HepG2 (cell line): ENCODE measurements at regions not wholly inside any gene's neighbourhood (a gene's known extent, or its start where the extent isn't known, plus 50 kb on each side); places are given as distances from the start of the nearest gene placed in this dataset.

Experiments used
- ATAC-seq: fragments of 200-7000 bp; cut with Tn5 transposase; 3 replicates; pipeline ENCODE4 v1.9.1; 2020; ENCODE audit warnings: mild to moderate bottlenecking, moderate library complexity
- BruUV-seq: library from RNA; stranded (reverse); fragments of 400-500 nt; replicated peaks from 2 replicates; lab custom pipeline; 2021; lab: Mats Ljungman, UMichigan
- CTCF ChIA-PET: fragments of 300-600 bp; formaldehyde crosslinking; extraction: SDS; loops from one replicate; lab custom pipeline; 2021; ENCODE audit warnings: low total read pairs, inconsistent platforms, low intra/inter-chr PET ratio; lab: Yijun Ruan, JAX
- POLR2A ChIA-PET: fragments of 350-600 bp; sonication (Branson Sonifier 250); formaldehyde crosslinking; loops from one replicate; lab custom pipeline; 2020; ENCODE audit warnings: antibody characterized with exemption, inconsistent platforms; lab: Yijun Ruan, JAX
- DNase-seq: peaks from one replicate; pipeline ENCODE4 v3.0.0-alpha.2; 2015; ENCODE audit warnings: low spot score
- FAIRE-seq: peaks from 3 replicates; lab custom pipeline; 2011; peaks lifted over from hg19 to GRCh38; lab: Jason Lieb, UNC
- H2AFZ ChIP-seq: one replicate; pipeline ENCODE4 v1.6.1; 2011; ENCODE audit warnings: low read length, inconsistent platforms
- H3K27ac ChIP-seq: fragments of 300-600 bp; 3 replicates; pipeline ENCODE4 v1.8.0; 2011; ENCODE audit warnings: mixed run types, mild to moderate bottlenecking, mixed read lengths, low read length, inconsistent platforms; ENCODE audit not compliant: insufficient read depth; ENCODE audit errors: extremely low read length
- H3K27me3 ChIP-seq, 2 experiments: fragments of 200-600 bp in 1 of 2; 2 replicates in 1 of 2; 3 replicates in 1 of 2; pipeline versions ENCODE4 v1.6.0 to v1.8.0; 2011; ENCODE audit warnings: low read length in 2 of 2, mild to moderate bottlenecking in 2 of 2, moderate library complexity in 2 of 2, inconsistent platforms in 1 of 2; ENCODE audit not compliant: insufficient read depth in 2 of 2, control insufficient read depth in 1 of 2
- H3K36me3 ChIP-seq, 2 experiments: fragments of 200-600 bp in 1 of 2; replicated peaks in 1 of 2; 2 replicates in 1 of 2; 3 replicates in 1 of 2; pipeline versions ENCODE4 v1.5.1 to v1.8.0; 2011; ENCODE audit warnings: low read length in 2 of 2, inconsistent platforms in 1 of 2; ENCODE audit not compliant: insufficient read depth in 2 of 2, control insufficient read depth in 1 of 2
- H3K4me1 ChIP-seq: 2 replicates; pipeline ENCODE4 v1.5.1; 2012; ENCODE audit warnings: low read length, inconsistent platforms; ENCODE audit not compliant: insufficient read depth
- H3K4me2 ChIP-seq: 2 replicates; pipeline ENCODE4 v1.6.0; 2011; ENCODE audit warnings: low read depth, low read length, inconsistent platforms
- H3K4me3 ChIP-seq, 3 experiments: fragments of 200-600 bp in 1 of 3; sonication (generic), shearing (Covaris generic) in 1 of 3; replicated peaks in 1 of 3; 2 replicates each; pipeline ENCODE4 v1.5.1; 2011 to 2016; ENCODE audit warnings: low read length in 3 of 3, inconsistent platforms in 2 of 3, low read depth in 2 of 3, mild to moderate bottlenecking in 2 of 3, control low read depth in 1 of 3, mixed read lengths in 1 of 3; ENCODE audit not compliant: insufficient read depth in 1 of 3
- H3K79me2 ChIP-seq: one replicate; pipeline ENCODE4 v1.6.1; 2011; ENCODE audit warnings: low read length, inconsistent platforms; ENCODE audit not compliant: insufficient read depth
- H3K9ac ChIP-seq: 2 replicates; pipeline ENCODE4 v1.6.0; 2011; ENCODE audit warnings: mild to moderate bottlenecking, low read depth, low read length, inconsistent platforms; ENCODE audit not compliant: insufficient read depth
- H3K9me3 ChIP-seq: 2 replicates; pipeline ENCODE4 v1.5.1; 2012; ENCODE audit warnings: mild to moderate bottlenecking, low read length
- H4K20me1 ChIP-seq: 2 replicates; pipeline ENCODE4 v1.6.0; 2011; ENCODE audit warnings: inconsistent platforms, mild to moderate bottlenecking, low read length, moderate library complexity; ENCODE audit not compliant: insufficient read depth
- E2F1 ChIP-seq: sonication (generic); formaldehyde crosslinking; IDR thresholded peaks from 2 replicates; pipeline ENCODE4 v1.5.0; 2020; ENCODE audit warnings: missing genetic modification reagents
- HDAC6 ChIP-seq: fragments of 200-600 bp; sonication (generic); IDR thresholded peaks from 2 replicates; pipeline ENCODE4 v1.7.0; 2017; ENCODE audit warnings: mild to moderate bottlenecking, antibody characterized with exemption, low read length, low read depth
- KDM5A ChIP-seq: fragments of 200-600 bp; sonication (generic); IDR thresholded peaks from 2 replicates; pipeline ENCODE4 v1.7.0; 2018; ENCODE audit warnings: antibody characterized with exemption, mild to moderate bottlenecking, low read length, borderline replicate concordance
- NFKB2 ChIP-seq: sonication (generic); formaldehyde crosslinking; IDR thresholded peaks from 2 replicates; pipeline ENCODE4 v1.4.0; 2020; ENCODE audit warnings: missing genetic modification reagents, borderline replicate concordance
- SRSF4 ChIP-seq: fragments of 200-400 bp; formaldehyde crosslinking; IDR thresholded peaks from one replicate; pipeline ENCODE4 v1.6.1; 2018; ENCODE audit warnings: mild to moderate bottlenecking, low read depth, low read length, moderate library complexity; ENCODE audit not compliant: poor library complexity, severe bottlenecking
- TCF12 ChIP-seq, 2 experiments: fragments of 450-650 bp in 1 of 2; sonication (generic) in 1 of 2; formaldehyde crosslinking in 1 of 2; IDR thresholded peaks; 2 replicates each; pipeline versions ENCODE4 v1.6.1 to v1.8.0; 2017 to 2022; ENCODE audit warnings: antibody characterized with exemption in 1 of 2, mild to moderate bottlenecking in 1 of 2, missing genetic modification reagents in 1 of 2, moderate library complexity in 1 of 2
- ZHX2 ChIP-seq, 2 experiments: sonication (generic) in 1 of 2; formaldehyde crosslinking in 1 of 2; IDR thresholded peaks; 2 replicates each; pipeline versions ENCODE4 v1.6.1 to v1.9.0; 2014 to 2022; ENCODE audit warnings: antibody characterized with exemption in 1 of 2, borderline replicate concordance in 1 of 2, inconsistent platforms in 1 of 2, low read depth in 1 of 2, missing genetic modification reagents in 1 of 2
- ZNF160 ChIP-seq: sonication (generic); formaldehyde crosslinking; IDR thresholded peaks from 2 replicates; pipeline ENCODE4 v1.8.0; 2022; ENCODE audit warnings: mild to moderate bottlenecking, inconsistent platforms, missing genetic modification reagents
- WGBS: methylation state at CpG from one replicate; pipeline ENCODE4 v1.1.6; 2017; ENCODE audit warnings: low lambda C conversion rate; 5-methylcytosine and 5-hydroxymethylcytosine counted together
- in situ Hi-C: cut with HindIII; loops from 2 replicates; pipeline ENCODE4 v1.10.0; 2017; ENCODE audit warnings: low pct_unique_long_range_greater_than_20kb; ENCODE audit not compliant: extremely low pct_ligation_motif_present
- intact Hi-C: fragments of 100-400 bp; cut with micrococcal nuclease; formaldehyde crosslinking; loops from one replicate; pipeline ENCODE4 v1.10.0; 2022; ENCODE audit not compliant: unreplicated experiment

GRCh38 chr13:83265279-83265678 lies 617.0 kb downstream of the SLITRK1 start:
- Histone ChIP-seq H3K4me3 (no peak overlapping the region), H3K27ac (no peak overlapping the region), H3K79me2 (no peaks in the 10 kb centered on the region), H2AFZ (no peak overlapping the region), H4K20me1 (no peaks in the 10 kb centered on the region), H3K9me3 (peaks cover 63% of the 10 kb centered on the region), H3K36me3 (no peaks in the 10 kb centered on the region), H3K9ac (no peak overlapping the region), H3K4me1 (no peaks in the 10 kb centered on the region), H3K27me3 (no peaks in the 10 kb centered on the region), H3K4me2 (no peak overlapping the region)
- intact Hi-C loops = no loop called here
- in situ Hi-C loops = no loop called here
- WGBS = 48% methylated on average over 5 of the region's 5 CpGs
- no peak for ATAC-seq
- ChIA-PET CTCF (no interaction called here), POLR2A (no interaction called here)
- BruUV-seq = no TSS peak
- TF ChIP-seq SRSF4 (no peak), NFKB2 (no peak), ZNF160 (CRISPR knock-in tag) (no peak), KDM5A (no peak), E2F1 (CRISPR knock-in tag) (no peak), TCF12 (IDR thresholded peaks at IDR 0.05) (no peak), TCF12 (CRISPR knock-in tag; IDR thresholded peaks at IDR 0.05) (no peak), HDAC6 (no peak), ZHX2 (IDR thresholded peaks at IDR 0.05; ENCODE audit: low read depth) (no peak), ZHX2 (CRISPR knock-in tag; IDR thresholded peaks at IDR 0.05; ENCODE audit: borderline replicate concordance) (no peak)
- DNase-seq = no peak
- no peak for FAIRE-seq
